ENCODE measurements at regions not wholly inside any gene's neighbourhood (a gene's known extent, or its start where the extent isn't known, plus 50 kb on each side); places are given as distances from the start of the nearest gene placed in this dataset.

DNA sequence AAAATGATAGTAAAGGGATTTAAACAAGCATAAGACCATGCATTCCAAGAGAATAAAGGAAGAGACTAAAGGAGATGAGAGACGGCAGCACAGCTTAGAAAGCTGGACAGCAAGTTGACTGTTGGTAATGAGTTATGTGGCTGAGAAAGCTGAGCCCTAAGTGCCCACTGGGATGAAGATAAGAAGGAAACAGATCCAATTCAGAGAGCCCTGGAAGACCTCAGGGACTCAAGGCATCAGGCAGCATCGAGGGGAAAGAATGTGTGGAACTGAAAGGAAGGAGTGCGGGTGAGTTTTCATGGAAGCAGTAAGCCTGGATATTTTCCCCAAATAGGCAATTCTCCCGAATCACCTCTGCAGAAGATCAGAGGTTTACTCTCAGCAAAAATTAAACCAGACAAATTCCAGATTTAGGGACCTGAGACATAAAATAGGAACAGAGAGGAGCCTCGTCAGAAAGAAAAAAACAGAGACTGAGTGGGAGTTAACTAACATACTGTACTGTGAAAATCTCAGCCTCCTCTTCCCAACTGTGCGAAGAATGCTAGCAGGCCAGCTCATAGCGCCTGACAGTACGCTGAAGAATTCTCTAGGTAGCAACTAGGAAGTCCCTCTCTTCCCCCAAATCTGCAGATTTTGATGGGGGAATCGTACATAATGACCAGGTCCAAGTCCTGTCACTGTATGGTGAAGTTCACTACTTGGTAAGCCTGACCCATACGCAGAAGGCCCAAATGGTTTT lies 187.7 kb upstream of the TAPT1 start:
- no peak for TF ChIP-seq ATF1 (CRISPR knock-in tag; IDR thresholded peaks at IDR 0.05)
- no peak for TF ChIP-seq TCF12 (IDR thresholded peaks at IDR 0.05)
- TF ChIP-seq TCF12 (CRISPR knock-in tag; IDR thresholded peaks at IDR 0.05): no peak

Data from HepG2 (cell line).